Right hindlimb (tissue), 1 donor: ENCODE measurements at regions not wholly inside any gene's neighbourhood (a gene's known extent, or its start where the extent isn't known, plus 50 kb on each side); places are given as distances from the start of the nearest gene placed in this dataset.

Experiments used
- DNase-seq: peaks from one replicate; pipeline ENCODE4 v3.0.0-alpha.2; 2018

- DNase-seq, result no peak
These were observed 177.4 kb upstream of the HS6ST1 start for GRCh38 chr2:128495996-128496547.

- DNase-seq, result no peak
These were observed 178.0 kb upstream of the HS6ST1 start for GRCh38 chr2:128496700-128497099.

- no peak for DNase-seq
These were observed 178.8 kb upstream of the HS6ST1 start for GRCh38 chr2:128497461-128497860.

GRCh38 chr2:128498086-128498485 is 179.4 kb upstream of the HS6ST1 start:
- DNase-seq, result no peak

- no peak for DNase-seq
These were observed 179.9 kb upstream of the HS6ST1 start for GRCh38 chr2:128498589-128498988.

- no peak for DNase-seq
These were observed 180.9 kb upstream of the HS6ST1 start for GRCh38 chr2:128499367-128500137.

GRCh38 chr2:128500138-128500800 is 181.6 kb upstream of the HS6ST1 start:
- peak; percentile 47 for DNase-seq

GRCh38 chr2:128501006-128501690 is 182.5 kb upstream of the HS6ST1 start:
- no peak for DNase-seq

- DNase-seq, result no peak
These were observed 183.0 kb upstream of the HS6ST1 start for GRCh38 chr2:128501700-128502099.

GRCh38 chr2:128502200-128502599 is 183.5 kb upstream of the HS6ST1 start:
- no peak for DNase-seq

GRCh38 chr2:128502638-128503246 is 184.1 kb upstream of the HS6ST1 start:
- DNase-seq, result no peak

- no peak for DNase-seq
These were observed 185.0 kb upstream of the HS6ST1 start for GRCh38 chr2:128503399-128504245.

- DNase-seq, result no peak
These were observed 185.8 kb upstream of the HS6ST1 start for GRCh38 chr2:128504246-128505149.

- DNase-seq, result no peak
These were observed 186.5 kb upstream of the HS6ST1 start for GRCh38 chr2:128505150-128505490.

GRCh38 chr2:128505575-128506526 is 187.2 kb upstream of the HS6ST1 start:
- DNase-seq, result peak; percentile 51

GRCh38 chr2:128506534-128506933 is 187.9 kb upstream of the HS6ST1 start:
- DNase-seq, result no peak

- no peak for DNase-seq
These were observed 192.2 kb upstream of the HS6ST1 start for GRCh38 chr2:128510701-128511397.

- DNase-seq, result no peak
These were observed 193.2 kb upstream of the HS6ST1 start for GRCh38 chr2:128511731-128512378.
